HPDE6-E6E7 (cell line): ENCODE measurements at regions not wholly inside any gene's neighbourhood (a gene's known extent, or its start where the extent isn't known, plus 50 kb on each side); places are given as distances from the start of the nearest gene placed in this dataset.
"Not testable (repeated sequence)": the region's sequence is repeated elsewhere in the genome, so short reads cannot be mapped to it uniquely, and the experiment has no call there.

Experiments used
- DNase-seq: peaks from one replicate; pipeline ENCODE4 v3.0.0; 2011; ENCODE audit warnings: missing footprints; ENCODE audit errors: extremely low spot score

GRCh38 chr12:19771858-19772257, 332.6 kb downstream of the AEBP2 start:
- no peak for DNase-seq

- no peak for DNase-seq
Measured at GRCh38 chr12:19772776-19773175, 333.5 kb downstream of the AEBP2 start.

- no peak for DNase-seq
Measured at GRCh38 chr12:19775241-19775640, 335.9 kb downstream of the AEBP2 start.

DNA sequence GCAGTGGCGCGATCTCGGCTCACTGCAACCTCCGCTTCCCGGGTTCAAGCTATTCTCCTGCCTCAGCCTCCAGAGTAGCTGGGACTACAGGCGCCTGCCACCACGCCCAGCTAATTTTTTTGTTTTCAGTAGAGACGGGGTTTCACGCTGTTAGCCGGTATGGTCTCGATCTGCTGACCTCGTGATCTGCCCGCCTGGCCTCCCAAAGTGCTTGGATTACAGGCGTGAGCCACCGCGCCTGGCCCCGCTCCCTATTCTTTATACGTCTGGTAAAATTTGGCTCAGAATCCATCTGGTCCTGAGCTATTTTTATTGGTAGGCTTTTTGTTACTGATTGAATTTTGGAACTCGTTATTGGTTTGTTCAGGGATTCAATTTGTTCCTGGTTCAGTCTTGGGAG, 336.7 kb downstream of the AEBP2 start:
- DNase-seq: not testable (repeated sequence)

DNA sequence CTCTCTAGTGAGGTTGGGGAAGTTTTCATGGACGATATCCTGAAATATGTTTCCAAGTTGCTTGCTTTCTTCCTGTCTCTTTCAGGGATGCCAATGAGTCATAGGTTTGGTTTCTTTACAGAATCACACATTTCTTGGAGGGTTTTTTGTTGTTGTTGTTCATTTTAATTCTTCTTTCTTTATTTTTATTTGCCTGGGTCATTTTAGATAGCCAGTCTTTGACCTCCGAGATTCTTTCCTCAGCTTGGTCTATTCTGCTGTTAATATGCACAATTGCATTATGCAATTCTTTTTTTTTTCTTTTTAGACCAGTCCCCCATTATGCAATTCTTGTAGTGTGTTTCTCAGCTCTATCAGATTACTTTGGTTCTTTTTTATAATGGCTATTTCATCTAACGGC, 338.9 kb downstream of the AEBP2 start:
- DNase-seq: no peak

GRCh38 chr12:19778797-19779196, 339.5 kb downstream of the AEBP2 start:
- DNase-seq: no peak

GRCh38 chr12:19779395-19780056, 340.2 kb downstream of the AEBP2 start:
- no peak for DNase-seq

GRCh38 chr12:19780460-19780859, 341.2 kb downstream of the AEBP2 start:
- no peak for DNase-seq

- no peak for DNase-seq
Measured at GRCh38 chr12:19783547-19784444, 344.5 kb downstream of the AEBP2 start.

- no peak for DNase-seq
Measured at GRCh38 chr12:19792028-19792427, 352.7 kb downstream of the AEBP2 start.

DNA sequence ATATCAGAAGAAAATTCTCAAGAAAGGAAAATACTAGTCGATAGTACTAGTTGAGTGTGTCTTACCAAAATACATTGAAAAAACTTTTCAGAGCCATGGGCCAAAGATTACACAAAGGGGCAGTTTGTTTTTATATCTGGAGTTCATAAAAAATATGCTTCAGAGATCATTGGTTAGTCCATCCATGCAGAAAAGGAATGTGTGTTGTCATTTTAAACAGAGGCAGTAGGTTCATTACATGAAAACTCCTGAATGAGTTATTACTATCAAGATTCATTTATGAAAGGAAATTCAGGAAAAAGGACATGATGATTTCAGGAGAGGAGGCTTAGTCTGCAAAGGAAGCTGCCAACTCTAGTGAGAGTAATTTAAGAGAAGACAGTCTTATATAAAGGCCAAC, 354.8 kb downstream of the AEBP2 start:
- DNase-seq: no peak

DNA sequence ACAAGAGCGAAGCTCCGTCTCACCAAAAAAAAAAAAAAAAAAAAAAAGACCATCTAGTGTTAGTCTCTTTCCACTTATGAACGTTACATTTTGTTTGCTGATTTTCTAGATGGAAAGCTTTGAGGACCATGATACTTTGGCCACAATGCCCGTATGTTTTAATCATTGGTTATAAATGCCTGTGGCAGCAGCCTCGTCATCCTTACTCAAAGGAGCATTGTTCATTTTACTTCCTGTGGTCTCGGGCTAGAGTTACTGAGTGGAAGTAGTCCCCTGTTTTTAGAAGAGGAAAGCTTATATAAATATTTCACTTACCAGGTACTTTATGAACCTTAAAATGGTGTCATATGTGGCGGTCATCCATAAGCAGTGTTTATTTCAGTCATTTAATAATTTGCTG, 359.9 kb downstream of the AEBP2 start:
- no peak for DNase-seq

GRCh38 chr12:19799895-19800602, 360.8 kb downstream of the AEBP2 start:
- DNase-seq: no peak

GRCh38 chr12:19800884-19801283, 361.6 kb downstream of the AEBP2 start:
- no peak for DNase-seq

DNA sequence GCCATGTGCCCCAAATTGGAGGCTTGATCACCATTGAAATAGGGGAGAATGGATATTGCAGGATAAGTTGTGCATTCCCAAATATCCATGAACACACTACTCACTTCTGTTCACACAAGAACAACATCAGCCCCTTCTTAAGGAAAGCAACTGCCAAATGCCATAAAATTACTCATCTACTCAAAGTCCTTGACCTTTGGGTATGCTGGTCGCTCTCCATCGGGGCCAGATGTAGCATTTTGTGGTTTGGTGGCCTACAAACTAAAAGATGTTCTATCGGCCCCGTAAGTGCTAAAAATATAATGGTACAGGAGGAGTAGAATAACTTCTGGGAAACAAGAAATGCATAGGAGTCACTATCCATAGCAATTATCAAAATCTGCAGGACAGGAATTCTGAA, 362.6 kb downstream of the AEBP2 start:
- DNase-seq: no peak

DNA sequence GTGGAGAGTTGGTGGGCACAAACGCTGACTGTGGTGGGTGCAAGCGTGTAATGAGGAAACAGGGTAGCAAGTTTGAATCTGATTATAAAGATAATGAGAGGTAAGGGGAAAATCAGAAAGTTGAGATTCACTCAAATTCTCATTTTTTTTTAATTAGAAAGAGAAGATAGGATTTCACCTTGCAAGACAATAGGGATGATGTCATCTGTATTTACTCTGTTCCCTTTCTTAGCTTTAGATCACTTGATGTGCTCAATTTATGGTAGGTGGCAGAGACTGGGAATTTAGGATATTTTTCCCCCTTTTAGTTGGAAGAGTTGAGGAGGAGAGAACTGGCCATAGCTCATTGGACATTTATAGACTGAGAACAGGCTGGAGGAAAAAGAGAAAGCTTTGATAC, 363.6 kb downstream of the AEBP2 start:
- no peak for DNase-seq

GRCh38 chr12:19804737-19805136, 365.4 kb downstream of the AEBP2 start:
- no peak for DNase-seq

DNA sequence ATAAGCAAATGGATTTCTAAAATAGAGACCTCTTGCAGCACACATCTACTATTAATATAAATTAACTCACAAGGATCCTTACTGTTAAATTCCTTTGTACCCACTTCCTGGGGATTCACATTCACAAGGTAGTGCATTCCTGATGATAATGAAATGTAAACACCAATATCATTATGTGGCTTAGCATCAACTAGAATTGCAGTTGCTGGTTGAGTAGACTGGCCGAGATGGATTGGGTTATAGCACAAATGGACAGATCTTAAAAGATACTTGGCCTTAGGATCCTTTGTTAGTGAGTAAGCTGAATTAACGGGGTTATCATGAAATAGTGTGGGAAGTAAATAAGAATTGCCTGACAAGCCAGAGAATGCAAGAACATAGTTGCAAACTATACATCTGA, 369.1 kb downstream of the AEBP2 start:
- no peak for DNase-seq

DNA sequence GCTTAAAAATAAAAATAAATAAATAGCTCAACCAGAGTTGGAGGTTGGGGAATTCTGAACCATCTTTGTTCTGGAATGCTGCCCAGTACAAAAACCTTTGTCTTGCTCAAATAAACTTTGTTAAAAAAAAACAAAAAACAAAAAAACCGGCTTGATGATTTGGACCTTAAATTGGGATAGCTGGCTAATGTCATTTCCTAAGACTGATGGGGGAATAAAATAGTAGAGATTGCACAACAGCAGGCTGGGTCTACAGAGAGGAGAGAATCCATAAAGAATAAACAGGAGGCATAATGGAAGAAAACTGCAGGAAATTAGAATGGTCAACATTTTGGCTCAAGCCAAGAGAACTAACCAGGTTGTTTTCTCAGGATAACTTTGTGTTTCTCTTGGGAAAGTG, 370.9 kb downstream of the AEBP2 start:
- DNase-seq: no peak

GRCh38 chr12:19811922-19812321, 372.6 kb downstream of the AEBP2 start:
- no peak for DNase-seq

GRCh38 chr12:19819231-19819630, 379.9 kb downstream of the AEBP2 start:
- no peak for DNase-seq

DNA sequence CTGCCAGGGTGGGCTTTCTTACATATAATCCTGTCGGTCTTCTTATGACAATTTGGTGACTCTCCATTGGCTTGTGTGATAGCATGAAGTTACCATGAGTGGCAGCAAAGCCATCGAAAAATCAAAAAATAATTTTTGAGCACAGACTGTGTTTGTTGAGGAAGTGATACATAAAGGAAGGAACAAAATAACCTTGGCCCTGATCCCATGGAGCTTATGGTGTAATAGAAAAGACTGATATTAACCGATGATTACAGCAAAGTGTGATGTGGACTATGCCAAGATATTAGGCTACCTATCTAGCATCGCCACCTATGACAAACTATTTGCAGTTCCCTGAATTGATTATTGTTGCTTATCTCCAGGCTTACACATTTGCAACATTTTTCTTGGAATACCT, 383.2 kb downstream of the AEBP2 start:
- no peak for DNase-seq

DNA sequence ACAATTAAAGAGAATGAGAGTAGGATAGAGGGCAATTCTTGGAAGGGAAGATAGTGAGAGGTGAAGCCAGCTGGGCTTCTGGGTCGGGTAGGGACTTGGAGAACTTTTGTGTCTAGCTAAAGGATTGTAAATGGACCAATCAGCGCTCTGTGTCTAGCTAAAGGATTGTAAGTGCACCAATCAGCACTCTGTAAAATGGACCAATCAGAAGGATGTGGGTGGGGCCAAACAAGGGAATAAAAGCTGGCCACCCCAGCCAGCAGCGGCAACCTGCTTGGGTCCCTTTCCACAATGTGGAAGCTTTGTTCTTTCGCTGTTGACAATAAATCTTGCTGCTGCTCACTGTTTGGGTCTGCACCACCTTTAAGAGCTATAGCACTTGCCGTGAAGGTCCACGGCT, 384.0 kb downstream of the AEBP2 start:
- DNase-seq: not testable (repeated sequence)
